Vagina (tissue), 2 donors: ENCODE measurements at regions not wholly inside any gene's neighbourhood (a gene's known extent, or its start where the extent isn't known, plus 50 kb on each side); places are given as distances from the start of the nearest gene placed in this dataset.

Experiments
- CTCF ChIP-seq, 3 experiments: fragments of 450-650 bp in 2 of 3; fragments of 200-600 bp in 1 of 3; sonication (generic) in 1 of 3; IDR thresholded peaks; one replicate each; pipeline ENCODE4 v1.5.1; 2017 to 2019; ENCODE audit warnings: antibody characterized with exemption in 3 of 3, mild to moderate bottlenecking in 2 of 3, moderate library complexity in 2 of 3
- POLR2A ChIP-seq, 2 donors: fragments of 450-650 bp; IDR thresholded peaks; one replicate each; pipeline ENCODE4 v1.6.1; 2017; ENCODE audit warnings: antibody characterized with exemption in 2 of 2, mild to moderate bottlenecking in 2 of 2, moderate library complexity in 2 of 2

DNA sequence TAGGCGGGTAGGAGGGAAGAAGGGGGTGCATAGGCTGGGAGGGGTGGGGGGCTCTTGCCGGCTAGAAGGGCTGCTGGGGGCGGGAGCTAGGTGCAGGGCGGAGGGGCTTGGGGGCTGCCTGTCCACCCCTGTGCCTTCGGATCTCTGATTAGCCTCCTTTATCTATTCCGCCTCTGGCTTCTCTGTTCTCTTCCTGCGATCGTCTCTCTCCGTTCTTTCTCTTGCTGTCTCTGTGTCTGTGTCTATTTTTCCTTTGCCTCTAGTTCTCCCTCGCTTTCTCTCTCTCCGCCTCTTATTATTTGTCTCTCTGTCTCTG is 166.7 kb upstream of the LHX5 start:
- TF ChIP-seq POLR2A (IDR thresholded peaks at IDR 0.05): no peak
- TF ChIP-seq CTCF (IDR thresholded peaks at IDR 0.05): no peak
